Astrocyte of the spinal cord (primary cell): ENCODE measurements at regions not wholly inside any gene's neighbourhood (a gene's known extent, or its start where the extent isn't known, plus 50 kb on each side); places are given as distances from the start of the nearest gene placed in this dataset.

Experiments used
- DNase-seq: peaks from one replicate; pipeline ENCODE4 v3.0.0; 2011; ENCODE audit warnings: low read depth, low spot score
- H3K4me3 ChIP-seq: 2 replicates; pipeline ENCODE4 v1.5.1; 2011; ENCODE audit warnings: low read depth, mild to moderate bottlenecking, low read length, moderate library complexity
- CTCF ChIP-seq: IDR thresholded peaks from 2 replicates; pipeline ENCODE4 v1.5.1; 2012; ENCODE audit warnings: low read depth, mild to moderate bottlenecking, low read length, inconsistent platforms
- in situ Hi-C: cut with HindIII; loops from 2 replicates; pipeline ENCODE4 v1.10.0; 2017; ENCODE audit warnings: low sequenced_read_pairs

GRCh38 chr13:109611912-109612691 lies 174.3 kb downstream of the IRS2 start:
- DNase-seq: no peak
- H3K4me3 ChIP-seq: no peak overlapping the region
- no peak for TF ChIP-seq CTCF
- in situ Hi-C loops: no loop called here

- in situ Hi-C loops: no loop called here
- no peak for DNase-seq
- peak; percentile 31 for TF ChIP-seq CTCF
- H3K4me3 ChIP-seq: no peak overlapping the region
Observed at GRCh38 chr13:109610517-109610916, 175.9 kb downstream of the IRS2 start.

- TF ChIP-seq CTCF: no peak
- H3K4me3 ChIP-seq: no peak overlapping the region
- in situ Hi-C loops: no loop called here
- DNase-seq: no peak
Observed at GRCh38 chr13:109608503-109608902, 177.9 kb downstream of the IRS2 start.

DNA sequence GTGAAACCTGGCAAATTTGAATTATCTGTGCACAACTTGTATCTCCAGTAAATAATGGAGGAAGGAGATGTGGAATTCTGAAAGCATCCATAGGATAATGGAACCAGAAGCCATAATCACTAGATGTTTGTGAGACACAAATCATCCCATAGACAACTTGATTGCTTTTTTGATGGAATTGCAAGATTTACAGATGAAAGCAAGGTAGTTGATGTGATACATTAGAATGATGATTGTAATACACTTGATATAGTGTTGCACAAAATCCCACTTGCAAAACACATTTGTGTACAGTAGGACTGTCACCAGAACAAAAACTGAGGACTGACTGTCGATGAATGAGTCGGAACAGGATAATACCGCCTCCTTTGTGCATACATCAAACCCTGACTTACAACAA lies 178.3 kb downstream of the IRS2 start:
- TF ChIP-seq CTCF: no peak

DNA sequence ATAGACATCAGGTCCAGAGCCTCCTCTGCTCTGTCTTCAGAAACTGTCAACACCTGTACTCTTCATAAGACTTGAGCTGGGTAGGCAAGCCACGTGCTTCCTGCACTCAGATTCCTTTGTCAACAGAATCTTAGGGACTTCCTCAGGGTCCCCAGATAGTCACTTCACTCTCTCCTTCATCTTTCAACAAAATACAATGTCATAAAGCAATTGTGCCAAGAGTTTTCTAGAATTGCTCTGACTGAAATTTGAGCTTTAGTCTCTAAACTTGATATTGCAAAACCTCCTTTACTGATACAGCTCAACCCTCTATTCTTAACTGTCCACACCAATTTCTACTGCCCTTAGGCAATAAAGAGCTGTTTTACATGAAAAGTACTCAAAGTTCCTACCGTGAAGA lies 179.9 kb downstream of the IRS2 start:
- in situ Hi-C loops: no loop called here
- no peak overlapping the region for H3K4me3 ChIP-seq
- TF ChIP-seq CTCF: no peak
- no peak for DNase-seq

More for the DNA sequence above, 178.3 kb downstream of the IRS2 start:
- no peak overlapping the region for H3K4me3 ChIP-seq
- in situ Hi-C loops: no loop called here
- DNase-seq: no peak

GRCh38 chr13:109605846-109606245 lies 180.5 kb downstream of the IRS2 start:
- no peak for TF ChIP-seq CTCF
- in situ Hi-C loops: no loop called here
- H3K4me3 ChIP-seq: no peak overlapping the region
- DNase-seq: no peak
